ENCODE measurements at regions not wholly inside any gene's neighbourhood (a gene's known extent, or its start where the extent isn't known, plus 50 kb on each side); places are given as distances from the start of the nearest gene placed in this dataset.
"Not testable (repeated sequence)": the region's sequence is repeated elsewhere in the genome, so short reads cannot be mapped to it uniquely, and the experiment has no call there.

GRCh38 chr16:5922686-5923085 is 825.1 kb upstream of the EEF2KMT start:
- Histone ChIP-seq H3K27me3 (no peaks in the 10 kb centered on the region), H3K4me3 (no peak overlapping the region), H3K9me3 (no peaks in the 10 kb centered on the region), H3K4me1 (no peaks in the 10 kb centered on the region), H3K27ac (no peak overlapping the region), H3K36me3 (no peaks in the 10 kb centered on the region)
- no peak for TF ChIP-seq CTCF (IDR thresholded peaks at IDR 0.05)
- DNase-seq (ENCODE audit: low spot score): no peak

- Histone ChIP-seq H3K4me1 (no peaks in the 10 kb centered on the region), H3K4me3 (no peak overlapping the region), H3K36me3 (no peaks in the 10 kb centered on the region), H3K9me3 (peaks cover 0 to 3% of the 10 kb centered on the region in 2 donors), H3K27ac (no peak overlapping the region), H3K27me3 (no peaks in the 10 kb centered on the region)
- TF ChIP-seq CTCF (IDR thresholded peaks at IDR 0.05): no peak
- no peak for DNase-seq (ENCODE audit: low spot score)
Measured at GRCh38 chr16:5918567-5919130, 821.1 kb upstream of the EEF2KMT start.

- no peak for TF ChIP-seq CTCF (IDR thresholded peaks at IDR 0.05)
- Histone ChIP-seq H3K27ac (no peak overlapping the region), H3K9me3 (peaks cover 0 to 3% of the 10 kb centered on the region in 2 donors), H3K36me3 (no peaks in the 10 kb centered on the region), H3K27me3 (no peaks in the 10 kb centered on the region), H3K4me3 (no peak overlapping the region), H3K4me1 (no peaks in the 10 kb centered on the region)
- DNase-seq (ENCODE audit: low spot score): no peak
Measured at GRCh38 chr16:5917436-5918195, 820.0 kb upstream of the EEF2KMT start.

GRCh38 chr16:5916711-5917191 is 819.2 kb upstream of the EEF2KMT start:
- no peak for TF ChIP-seq CTCF (IDR thresholded peaks at IDR 0.05)
- no peak overlapping the region for H3K27ac ChIP-seq
- no peak for DNase-seq (ENCODE audit: low spot score)
- no peaks in the 10 kb centered on the region for H3K4me1 ChIP-seq
- no peaks in the 10 kb centered on the region for H3K36me3 ChIP-seq
- no peaks in the 10 kb centered on the region for H3K27me3 ChIP-seq
- peaks cover 0 to 3% of the 10 kb centered on the region in 2 donors for H3K9me3 ChIP-seq
- H3K4me3 ChIP-seq: no peak overlapping the region

GRCh38 chr16:5911241-5911640 is 813.6 kb upstream of the EEF2KMT start:
- no peaks in the 10 kb centered on the region for H3K27me3 ChIP-seq
- DNase-seq (ENCODE audit: low spot score): no peak
- H3K4me1 ChIP-seq: no peaks in the 10 kb centered on the region
- no peak overlapping the region for H3K27ac ChIP-seq
- H3K9me3 ChIP-seq: peaks cover 0 to 3% of the 10 kb centered on the region in 2 donors
- H3K4me3 ChIP-seq: no peak overlapping the region
- no peaks in the 10 kb centered on the region for H3K36me3 ChIP-seq
- TF ChIP-seq CTCF (IDR thresholded peaks at IDR 0.05): no peak

- not testable (repeated sequence) for H3K36me3 ChIP-seq, H3K4me1 ChIP-seq, H3K9me3 ChIP-seq
Measured at GRCh38 chr16:5909556-5909955, 812.0 kb upstream of the EEF2KMT start.

More at GRCh38 chr16:5909556-5909955, 812.0 kb upstream of the EEF2KMT start:
- DNase-seq (ENCODE audit: low spot score); H3K27me3 ChIP-seq; H3K27ac ChIP-seq; H3K4me3 ChIP-seq: not testable (repeated sequence)

All from right atrium auricular region (tissue), 2 donors.